OCI-LY3 (cell line): ENCODE measurements at regions not wholly inside any gene's neighbourhood (a gene's known extent, or its start where the extent isn't known, plus 50 kb on each side); places are given as distances from the start of the nearest gene placed in this dataset.

ENCODE experiments used
- H2AFZ ChIP-seq: fragments of 200-600, 300-600 bp; shearing (Covaris generic); 2 replicates; pipeline ENCODE4 v1.6.0; 2014; ENCODE audit warnings: antibody characterized with exemption, low read depth, low read length
- H3K27ac ChIP-seq: fragments of 200-600, 300-600 bp; sonication (generic); 2 replicates; pipeline ENCODE4 v1.5.1; 2014; ENCODE audit warnings: mild to moderate bottlenecking, low read length, moderate library complexity, mixed read lengths
- H3K27me3 ChIP-seq: fragments of 200-600, 300-600 bp; sonication (generic); 2 replicates; pipeline ENCODE4 v1.6.1; 2014; ENCODE audit warnings: low read depth, low read length, mixed read lengths
- H3K36me3 ChIP-seq: fragments of 200-600, 300-600 bp; sonication (generic); replicated peaks from 2 replicates; pipeline ENCODE3; 2014; ENCODE audit warnings: low read depth, low read length, mixed read lengths
- H3K4me1 ChIP-seq: fragments of 300-600, 200-600 bp; sonication (generic); 2 replicates; pipeline ENCODE4 v1.6.1; 2014; ENCODE audit warnings: low read length, mixed read lengths
- H3K4me2 ChIP-seq: fragments of 200-600, 300-600 bp; sonication (generic); 2 replicates; pipeline ENCODE4 v1.6.1; 2014; ENCODE audit warnings: low read length, mixed read lengths
- H3K4me3 ChIP-seq: fragments of 300-600, 200-600 bp; sonication (generic); 2 replicates; pipeline ENCODE4 v1.5.1; 2014; ENCODE audit warnings: antibody characterized with exemption, mild to moderate bottlenecking, low read length, moderate library complexity
- H3K79me2 ChIP-seq: fragments of 300-600, 200-600 bp; shearing (Covaris generic); 2 replicates; pipeline ENCODE4 v1.6.1; 2014; ENCODE audit warnings: mild to moderate bottlenecking, low read length, mixed read lengths
- H3K9ac ChIP-seq: fragments of 300-600, 200-600 bp; shearing (Covaris generic); 2 replicates; pipeline ENCODE4 v1.6.0; 2014; ENCODE audit warnings: mild to moderate bottlenecking, low read length, moderate library complexity
- H3K9me3 ChIP-seq: fragments of 200-600, 300-600 bp; shearing (Covaris generic); 2 replicates; pipeline ENCODE4 v1.6.1; 2014; ENCODE audit warnings: low read length, mixed read lengths; ENCODE audit not compliant: insufficient read depth
- H4K20me1 ChIP-seq: fragments of 200-600, 300-600 bp; sonication (generic); 2 replicates; pipeline ENCODE4 v1.6.1; 2016; ENCODE audit warnings: low read length, mixed read lengths; ENCODE audit not compliant: insufficient read depth
- CTCF ChIP-seq: fragments of 200-600, 300-600 bp; sonication (generic); IDR thresholded peaks from 2 replicates; pipeline ENCODE4 v1.5.1; 2014; ENCODE audit warnings: antibody characterized with exemption, low read length, low read depth
- EZH2phosphoT487 ChIP-seq: fragments of 200-600 bp; shearing (Covaris generic); IDR thresholded peaks from 2 replicates; pipeline ENCODE4 v1.6.1; 2018; ENCODE audit warnings: antibody characterized with exemption, mixed run types, low read depth

GRCh38 chr17:70859829-70860228, 690.5 kb downstream of the KCNJ2 start:
- Histone ChIP-seq H3K4me1 (no peaks in the 10 kb centered on the region), H3K4me2 (no peak overlapping the region), H3K4me3 (no peak overlapping the region), H3K79me2 (no peaks in the 10 kb centered on the region), H3K9me3 (no peaks in the 10 kb centered on the region), H3K9ac (no peak overlapping the region), H4K20me1 (no peaks in the 10 kb centered on the region), H3K27ac (no peak overlapping the region), H3K36me3 (no peaks in the 10 kb centered on the region), H3K27me3 (no peaks in the 10 kb centered on the region), H2AFZ (no peak overlapping the region)
- TF ChIP-seq EZH2phosphoT487 (no peak), CTCF (no peak)

- TF ChIP-seq CTCF (no peak), EZH2phosphoT487 (no peak)
- no peaks in the 10 kb centered on the region for H3K79me2 ChIP-seq
- no peaks in the 10 kb centered on the region for H3K4me1 ChIP-seq
- H3K9me3 ChIP-seq, result no peaks in the 10 kb centered on the region
- H3K27me3 ChIP-seq, result no peaks in the 10 kb centered on the region
- H3K36me3 ChIP-seq, result no peaks in the 10 kb centered on the region
- H3K9ac ChIP-seq, result no peak overlapping the region
- H2AFZ ChIP-seq, result no peak overlapping the region
- no peaks in the 10 kb centered on the region for H4K20me1 ChIP-seq
- no peak overlapping the region for H3K27ac ChIP-seq
- no peak overlapping the region for H3K4me2 ChIP-seq
- H3K4me3 ChIP-seq, result no peak overlapping the region
Measured at GRCh38 chr17:70862295-70862694, 693.0 kb downstream of the KCNJ2 start.

GRCh38 chr17:70863436-70864248, 694.3 kb downstream of the KCNJ2 start:
- Histone ChIP-seq H3K36me3 (no peaks in the 10 kb centered on the region), H4K20me1 (no peaks in the 10 kb centered on the region), H3K4me1 (no peaks in the 10 kb centered on the region), H3K27me3 (no peaks in the 10 kb centered on the region), H3K9ac (no peak overlapping the region), H3K79me2 (no peaks in the 10 kb centered on the region), H3K9me3 (no peaks in the 10 kb centered on the region), H2AFZ (no peak overlapping the region), H3K27ac (no peak overlapping the region), H3K4me2 (no peak overlapping the region), H3K4me3 (no peak overlapping the region)
- TF ChIP-seq CTCF (no peak), EZH2phosphoT487 (no peak)

- Histone ChIP-seq H3K4me1 (no peaks in the 10 kb centered on the region), H2AFZ (no peak overlapping the region), H3K4me3 (no peak overlapping the region), H3K79me2 (no peaks in the 10 kb centered on the region), H3K9ac (no peak overlapping the region), H3K27me3 (no peaks in the 10 kb centered on the region), H3K27ac (no peak overlapping the region), H3K9me3 (no peaks in the 10 kb centered on the region), H4K20me1 (no peaks in the 10 kb centered on the region), H3K4me2 (no peak overlapping the region), H3K36me3 (no peaks in the 10 kb centered on the region)
- no peak for TF ChIP-seq EZH2phosphoT487
- no peak for TF ChIP-seq CTCF
Measured at GRCh38 chr17:70865993-70866804, 696.9 kb downstream of the KCNJ2 start.
